CD4-positive, alpha-beta T cell (primary cell): ENCODE measurements at regions not wholly inside any gene's neighbourhood (a gene's known extent, or its start where the extent isn't known, plus 50 kb on each side); places are given as distances from the start of the nearest gene placed in this dataset.

Experiments used
- ATAC-seq: fragments of 200-7000 bp; cut with Tn5 transposase; one replicate; pipeline ENCODE4 v1.10.0; 2022; ENCODE audit warnings: mild to moderate bottlenecking; ENCODE audit not compliant: poor library complexity
- CTCF ChIA-PET: fragments of 350-600 bp; sonication (Branson Sonifier 250); formaldehyde crosslinking; loops from one replicate; lab custom pipeline; 2021; ENCODE audit warnings: antibody characterized with exemption, inconsistent platforms; lab: Charles Lee
- POLR2A ChIA-PET: fragments of 350-600 bp; sonication (Branson Sonifier 250); formaldehyde crosslinking; loops from one replicate; lab custom pipeline; 2021; ENCODE audit warnings: antibody characterized with exemption, inconsistent platforms; lab: Charles Lee
- DNase-seq, 14 experiments: peaks; one replicate each; pipeline ENCODE4 v3.0.0-alpha.2; 2013 to 2020; ENCODE audit warnings: mixed read lengths in 2 of 14
- H3K27ac ChIP-seq, 2 donors: one replicate each; pipeline versions ENCODE4 v1.5.1 to v1.7.0; 2013; ENCODE audit warnings: low read length in 2 of 2, low read depth in 1 of 2, mild to moderate bottlenecking in 1 of 2
- H3K27me3 ChIP-seq, 2 experiments: 1 replicate in 1 of 2; 2 replicates in 1 of 2; pipeline versions ENCODE4 v1.6.1 to v1.7.0; 2013; ENCODE audit warnings: low read length in 2 of 2, control low read depth in 1 of 2, mild to moderate bottlenecking in 1 of 2, moderate library complexity in 1 of 2; ENCODE audit not compliant: insufficient read depth in 2 of 2, control insufficient read depth in 1 of 2
- H3K36me3 ChIP-seq: one replicate; pipeline ENCODE4 v1.6.1; 2013; ENCODE audit warnings: low read length, control low read depth; ENCODE audit not compliant: insufficient read depth
- H3K4me1 ChIP-seq: one replicate; pipeline ENCODE4 v1.6.1; 2013; ENCODE audit warnings: low read length, control low read depth; ENCODE audit not compliant: insufficient read depth
- H3K4me3 ChIP-seq: one replicate; pipeline ENCODE4 v1.5.1; 2013; ENCODE audit warnings: mild to moderate bottlenecking, low read length, moderate library complexity
- H3K9me3 ChIP-seq, 2 experiments: 1 replicate in 1 of 2; 2 replicates in 1 of 2; pipeline versions ENCODE4 v1.6.1 to v1.7.0; 2013; ENCODE audit warnings: low read length in 2 of 2, mild to moderate bottlenecking in 2 of 2, control low read depth in 1 of 2, moderate library complexity in 1 of 2; ENCODE audit not compliant: control insufficient read depth in 1 of 2, insufficient read depth in 1 of 2
- H3K27ac Mint-ChIP-seq: one replicate; pipeline ENCODE4 v1.8.0; 2020; ENCODE audit warnings: mixed read lengths
- H3K27me3 Mint-ChIP-seq: one replicate; pipeline ENCODE4 v1.8.0; 2021; ENCODE audit warnings: mixed read lengths
- H3K36me3 Mint-ChIP-seq: one replicate; pipeline ENCODE4 v1.8.0; 2021; ENCODE audit warnings: low read depth, mixed read lengths
- H3K4me1 Mint-ChIP-seq: one replicate; pipeline ENCODE4 v1.8.0; 2021; ENCODE audit warnings: low read depth, mixed read lengths
- H3K4me3 Mint-ChIP-seq: one replicate; pipeline ENCODE4 v1.8.0; 2020; ENCODE audit warnings: mild to moderate bottlenecking, mixed read lengths
- H3K9me3 Mint-ChIP-seq: one replicate; pipeline ENCODE4 v1.8.0; 2020; ENCODE audit warnings: mixed read lengths
- intact Hi-C, 2 experiments: fragments of 100-400 bp; cut with DNase I in 1 of 2; cut with micrococcal nuclease in 1 of 2; formaldehyde crosslinking; loops; one replicate each; pipeline versions ENCODE4 v1.15.1 to v1.9.0; 2023 to 2025; cut with DNase I, micrococcal nuclease
- TF ChIP-seq, protein P1 (sequence below): fragments of 200-600 bp; IDR thresholded peaks from one replicate; pipeline ENCODE4 v1.8.0; 2022; ENCODE audit warnings: antibody characterized with exemption, mild to moderate bottlenecking

DNA sequence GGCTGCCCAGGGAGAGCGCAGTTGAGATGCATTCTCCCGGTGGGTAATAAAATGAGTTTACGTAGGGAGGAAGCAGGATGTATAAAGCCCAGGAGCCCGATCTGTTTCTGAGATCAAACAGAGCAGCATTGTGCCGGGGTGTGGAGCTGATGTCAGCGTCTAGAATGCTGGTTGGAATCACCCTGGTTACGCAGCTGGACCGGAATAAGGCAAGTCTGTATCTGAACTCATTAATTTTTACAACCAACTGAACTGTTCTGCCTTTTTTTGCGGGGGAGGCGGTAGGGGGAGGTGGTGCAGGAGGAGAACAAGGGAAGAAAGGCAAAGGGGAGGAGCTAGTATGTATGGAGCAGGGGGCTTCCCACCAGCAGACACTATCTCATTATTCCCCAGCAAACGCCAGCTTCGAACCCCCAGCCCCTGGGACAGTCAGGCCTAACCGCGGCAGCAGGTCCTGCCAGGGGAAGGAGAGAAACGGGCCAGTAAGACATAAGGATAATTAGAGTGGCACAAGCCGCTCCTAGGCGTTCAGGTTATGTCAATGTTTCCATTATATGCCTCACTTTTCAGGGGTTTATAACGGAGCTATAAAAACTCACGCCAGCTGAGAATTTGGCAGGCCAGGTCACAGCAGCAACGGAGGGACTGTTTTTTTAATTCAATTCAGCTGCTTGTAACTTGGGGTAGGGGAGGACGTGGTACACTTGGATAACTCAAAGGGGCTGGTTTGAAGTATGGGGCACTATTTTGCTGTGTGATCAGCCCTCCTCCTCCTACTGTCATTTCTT is 175.3 kb upstream of the HES1 start:
- no peaks in the 10 kb centered on the region for H3K36me3 Mint-ChIP-seq
- no peak for ATAC-seq
- peaks cover 68% of the 10 kb centered on the region for H3K27me3 Mint-ChIP-seq

DNA sequence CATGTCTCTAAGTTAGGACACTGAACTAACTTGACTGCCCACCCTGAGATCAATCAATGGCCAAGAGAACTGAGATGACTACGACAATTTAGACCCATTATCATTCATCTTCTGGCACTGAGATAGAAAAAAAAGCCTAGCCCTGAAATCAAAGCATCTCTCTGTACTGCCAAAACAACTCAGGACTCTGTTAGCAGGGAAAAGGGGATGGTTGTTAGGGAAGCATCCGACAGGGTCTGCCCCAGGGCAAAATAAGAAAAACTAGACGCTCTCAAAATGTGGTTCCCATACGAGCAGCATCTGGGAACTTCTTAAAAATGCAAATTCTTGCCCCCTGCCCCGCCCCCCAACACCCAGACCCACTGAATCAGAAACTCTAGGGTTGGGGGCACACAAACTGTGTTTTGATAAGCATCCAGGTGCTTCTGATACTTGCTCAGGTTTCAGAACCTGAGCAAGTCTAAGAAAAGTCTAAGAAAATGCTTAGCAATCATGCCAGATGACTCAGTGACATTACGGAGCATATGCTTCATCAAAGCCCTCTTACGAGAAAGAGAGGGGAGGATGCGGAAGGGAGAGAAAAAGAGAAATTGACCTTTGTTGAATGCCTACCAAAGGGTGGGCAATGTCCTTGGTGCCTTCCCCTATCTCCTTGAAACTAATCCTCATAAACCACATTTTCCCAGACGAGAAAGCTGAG is 172.8 kb upstream of the HES1 start:
- peaks cover 66% of the 10 kb centered on the region for H3K27me3 Mint-ChIP-seq
- H3K27ac Mint-ChIP-seq = no peak overlapping the region

More for the DNA sequence above, 175.3 kb upstream of the HES1 start:
- TF ChIP-seq, protein P1, sequence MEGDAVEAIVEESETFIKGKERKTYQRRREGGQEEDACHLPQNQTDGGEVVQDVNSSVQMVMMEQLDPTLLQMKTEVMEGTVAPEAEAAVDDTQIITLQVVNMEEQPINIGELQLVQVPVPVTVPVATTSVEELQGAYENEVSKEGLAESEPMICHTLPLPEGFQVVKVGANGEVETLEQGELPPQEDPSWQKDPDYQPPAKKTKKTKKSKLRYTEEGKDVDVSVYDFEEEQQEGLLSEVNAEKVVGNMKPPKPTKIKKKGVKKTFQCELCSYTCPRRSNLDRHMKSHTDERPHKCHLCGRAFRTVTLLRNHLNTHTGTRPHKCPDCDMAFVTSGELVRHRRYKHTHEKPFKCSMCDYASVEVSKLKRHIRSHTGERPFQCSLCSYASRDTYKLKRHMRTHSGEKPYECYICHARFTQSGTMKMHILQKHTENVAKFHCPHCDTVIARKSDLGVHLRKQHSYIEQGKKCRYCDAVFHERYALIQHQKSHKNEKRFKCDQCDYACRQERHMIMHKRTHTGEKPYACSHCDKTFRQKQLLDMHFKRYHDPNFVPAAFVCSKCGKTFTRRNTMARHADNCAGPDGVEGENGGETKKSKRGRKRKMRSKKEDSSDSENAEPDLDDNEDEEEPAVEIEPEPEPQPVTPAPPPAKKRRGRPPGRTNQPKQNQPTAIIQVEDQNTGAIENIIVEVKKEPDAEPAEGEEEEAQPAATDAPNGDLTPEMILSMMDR = no peak
- no peaks in the 10 kb centered on the region for H3K9me3 Mint-ChIP-seq
- H3K4me1 Mint-ChIP-seq = no peaks in the 10 kb centered on the region
- H3K27ac Mint-ChIP-seq = no peak overlapping the region
- Histone ChIP-seq H3K27me3 (peaks cover 23 to 39% of the 10 kb centered on the region in 2 experiments), H3K36me3 (no peaks in the 10 kb centered on the region), H3K4me1 (no peaks in the 10 kb centered on the region), H3K4me3 (no peak overlapping the region), H3K27ac (no peak overlapping the region), H3K9me3 (peaks cover 0 to 5% of the 10 kb centered on the region in 2 experiments)
- ChIA-PET CTCF (no interaction called here), POLR2A (no interaction called here)
- no peak overlapping the region for H3K4me3 Mint-ChIP-seq
- intact Hi-C loops = no loop called here
- no peak for DNase-seq

GRCh38 chr3:193963808-193964516 is 172.0 kb upstream of the HES1 start:
- no peak for ATAC-seq
- ChIA-PET CTCF (no interaction called here), POLR2A (interaction anchor here (0.6 kb wide), 1 partner anchor 502 kb away, joined by 3 read pairs; no protein-coding TSS in a partner anchor)
- H3K27ac ChIP-seq = no peak overlapping the region
- H3K27ac Mint-ChIP-seq = no peak overlapping the region
- H3K9me3 Mint-ChIP-seq = no peaks in the 10 kb centered on the region
- intact Hi-C loops = no loop called here
- no peak overlapping the region for H3K4me3 Mint-ChIP-seq
- H3K4me3 ChIP-seq = no peak overlapping the region
- H3K9me3 ChIP-seq = no peaks in the 10 kb centered on the region
- TF ChIP-seq, protein P1 = no peak
- H3K27me3 ChIP-seq = peaks cover 18 to 29% of the 10 kb centered on the region in 2 experiments
- H3K27me3 Mint-ChIP-seq = peaks cover 61% of the 10 kb centered on the region
- H3K4me1 Mint-ChIP-seq = no peaks in the 10 kb centered on the region
- H3K36me3 Mint-ChIP-seq = no peaks in the 10 kb centered on the region
- H3K36me3 ChIP-seq = no peaks in the 10 kb centered on the region
- no peaks in the 10 kb centered on the region for H3K4me1 ChIP-seq
- DNase-seq = no peak

More for the DNA sequence above, 172.8 kb upstream of the HES1 start:
- intact Hi-C loops = no loop called here
- Mint-ChIP-seq H3K4me3 (no peak overlapping the region), H3K4me1 (no peaks in the 10 kb centered on the region), H3K9me3 (no peaks in the 10 kb centered on the region), H3K36me3 (no peaks in the 10 kb centered on the region)
- Histone ChIP-seq H3K27me3 (peaks cover 21 to 34% of the 10 kb centered on the region in 2 experiments), H3K4me3 (no peak overlapping the region), H3K27ac (no peak overlapping the region), H3K36me3 (no peaks in the 10 kb centered on the region), H3K9me3 (no peaks in the 10 kb centered on the region), H3K4me1 (no peaks in the 10 kb centered on the region)
- ChIA-PET CTCF (no interaction called here), POLR2A (interaction anchor here (0.6 kb wide), 1 partner anchor 503 kb away, joined by 3 read pairs; no protein-coding TSS in a partner anchor)
- ATAC-seq (no peak), DNase-seq (no peak)
- TF ChIP-seq, protein P1 = no peak
